Activated naive CD8-positive, alpha-beta T cell treated with anti-CD3 and anti-CD28 coated beads, Interleukin-2, amount 50 U/mL, for 24 hours (primary cell): ENCODE measurements at regions not wholly inside any gene's neighbourhood (a gene's known extent, or its start where the extent isn't known, plus 50 kb on each side); places are given as distances from the start of the nearest gene placed in this dataset.
"Not testable (repeated sequence)": the region's sequence is repeated elsewhere in the genome, so short reads cannot be mapped to it uniquely, and the experiment has no call there.

Experiments
- ATAC-seq: fragments of 150-1000 bp; cut with Tn5 transposase; one replicate; pipeline ENCODE4 v1.10.0; 2021
- DNase-seq: peaks from one replicate; pipeline ENCODE4 v3.0.0; 2021
- H3K27ac Mint-ChIP-seq: one replicate; pipeline ENCODE4 v1.8.0; 2021; ENCODE audit warnings: mild to moderate bottlenecking, mixed read lengths
- H3K27me3 Mint-ChIP-seq: one replicate; pipeline ENCODE4 v1.8.0; 2021; ENCODE audit warnings: mixed read lengths
- H3K36me3 Mint-ChIP-seq: one replicate; pipeline ENCODE4 v1.8.0; 2021; ENCODE audit warnings: low read depth, mixed read lengths
- H3K4me1 Mint-ChIP-seq: one replicate; pipeline ENCODE4 v1.8.0; 2021; ENCODE audit warnings: mixed read lengths
- H3K4me3 Mint-ChIP-seq: one replicate; pipeline ENCODE4 v1.8.0; 2021; ENCODE audit warnings: mild to moderate bottlenecking, moderate library complexity, mixed read lengths
- H3K9me3 Mint-ChIP-seq: one replicate; pipeline ENCODE4 v1.8.0; 2021; ENCODE audit warnings: mixed read lengths

GRCh38 chr4:77510367-77510766, 95.3 kb upstream of the CXCL13 start:
- ATAC-seq = no peak
- no peak for DNase-seq
- Mint-ChIP-seq H3K27ac (no peak overlapping the region), H3K4me1 (no peaks in the 10 kb centered on the region), H3K4me3 (no peak overlapping the region), H3K36me3 (no peaks in the 10 kb centered on the region), H3K27me3 (peaks cover 3% of the 10 kb centered on the region), H3K9me3 (peaks cover 5% of the 10 kb centered on the region)

GRCh38 chr4:77525538-77525937, 80.1 kb upstream of the CXCL13 start:
- ATAC-seq (no peak), DNase-seq (no peak)
- Mint-ChIP-seq H3K4me1 (peaks cover 3% of the 10 kb centered on the region), H3K36me3 (peaks cover 2% of the 10 kb centered on the region), H3K27ac (no peak overlapping the region), H3K4me3 (no peak overlapping the region), H3K27me3 (peaks cover 28% of the 10 kb centered on the region), H3K9me3 (peaks cover 6% of the 10 kb centered on the region)

GRCh38 chr4:77527900-77528299, 77.7 kb upstream of the CXCL13 start:
- H3K27me3 Mint-ChIP-seq = peaks cover 29% of the 10 kb centered on the region
- not testable (repeated sequence) for H3K4me1 Mint-ChIP-seq, H3K27ac Mint-ChIP-seq, H3K9me3 Mint-ChIP-seq, H3K4me3 Mint-ChIP-seq, ATAC-seq, DNase-seq, H3K36me3 Mint-ChIP-seq

DNA sequence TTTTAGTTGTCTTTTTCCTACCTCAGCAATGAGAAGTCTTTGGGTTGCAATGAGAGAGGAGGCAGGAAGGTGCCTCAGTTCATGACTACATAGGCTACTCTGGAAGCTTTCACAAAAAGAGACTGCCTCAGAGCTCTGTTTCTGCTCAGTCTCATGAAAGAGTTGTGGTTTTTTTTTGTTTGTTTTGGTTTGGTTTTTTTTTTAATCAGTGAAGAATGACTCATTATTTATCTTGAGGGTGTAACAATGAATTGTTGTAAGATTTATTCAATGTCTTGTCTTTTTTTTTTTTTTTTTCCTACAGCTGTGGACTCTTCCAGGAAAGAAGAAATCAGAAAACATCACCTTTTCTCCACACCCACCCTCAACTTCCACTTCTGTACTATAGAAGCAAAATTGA, 67.5 kb upstream of the CXCL13 start:
- peaks cover 9% of the 10 kb centered on the region for H3K9me3 Mint-ChIP-seq
- no peaks in the 10 kb centered on the region for H3K36me3 Mint-ChIP-seq
- H3K27me3 Mint-ChIP-seq = peaks cover 51% of the 10 kb centered on the region
- ATAC-seq = peak; percentile 75
- H3K4me3 Mint-ChIP-seq = no peak overlapping the region
- peak overlapping the region; percentile 19 for H3K27ac Mint-ChIP-seq
- no peak for DNase-seq
- H3K4me1 Mint-ChIP-seq = peaks cover 18% of the 10 kb centered on the region

DNA sequence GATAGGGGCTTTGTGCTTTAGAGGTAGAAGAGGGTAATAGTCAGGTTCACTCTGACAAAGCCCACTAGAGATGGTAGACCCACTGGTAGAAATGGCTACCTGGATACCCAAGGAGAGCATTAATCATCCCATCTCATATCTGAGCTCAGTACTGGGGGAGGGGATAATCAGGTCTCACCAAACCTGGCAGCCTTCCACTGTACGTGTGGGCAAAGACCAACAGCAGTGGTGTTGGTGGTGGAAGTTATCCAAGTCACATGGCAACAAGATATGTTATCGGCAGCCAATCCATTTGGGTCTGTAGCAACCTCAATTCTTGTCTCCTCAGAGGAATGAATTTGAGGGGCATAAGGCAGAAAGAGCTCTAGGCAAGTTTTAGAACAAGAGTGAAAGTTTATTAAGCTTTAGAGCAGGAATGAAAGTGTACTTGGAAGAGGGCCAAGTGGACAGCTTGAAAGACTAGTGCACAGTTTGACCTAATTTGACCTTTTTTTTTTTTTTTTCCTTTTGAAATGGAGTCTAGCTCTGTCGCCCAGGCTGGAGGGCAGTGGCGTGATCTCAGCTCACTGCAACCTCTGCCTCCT, 67.0 kb upstream of the CXCL13 start:
- H3K27me3 Mint-ChIP-seq = peaks cover 54% of the 10 kb centered on the region
- H3K4me3 Mint-ChIP-seq = no peak overlapping the region
- no peaks in the 10 kb centered on the region for H3K36me3 Mint-ChIP-seq
- H3K4me1 Mint-ChIP-seq = peaks cover 18% of the 10 kb centered on the region
- DNase-seq (peak; percentile 6), ATAC-seq (peak; percentile 59)
- peaks cover 12% of the 10 kb centered on the region for H3K9me3 Mint-ChIP-seq
- no peak overlapping the region for H3K27ac Mint-ChIP-seq
